ENCODE measurements at regions not wholly inside any gene's neighbourhood (a gene's known extent, or its start where the extent isn't known, plus 50 kb on each side); places are given as distances from the start of the nearest gene placed in this dataset.

- DNase-seq (ENCODE audit: low read depth) = no peak
Measured at GRCh38 chr3:177561769-177562392, 364.6 kb upstream of the TBL1XR1 start.

- DNase-seq (ENCODE audit: low read depth) = no peak
Measured at GRCh38 chr3:177563243-177563780, 366.0 kb upstream of the TBL1XR1 start.

GRCh38 chr3:177563792-177564191 is 366.5 kb upstream of the TBL1XR1 start:
- DNase-seq (ENCODE audit: low read depth) = no peak

GRCh38 chr3:177565981-177566380 is 368.7 kb upstream of the TBL1XR1 start:
- no peak for DNase-seq (ENCODE audit: low read depth)

- DNase-seq (ENCODE audit: low read depth) = peak; percentile 38
Measured at GRCh38 chr3:177567833-177568232, 370.6 kb upstream of the TBL1XR1 start.

- no peak for DNase-seq (ENCODE audit: low read depth)
Measured at GRCh38 chr3:177569193-177569592, 371.9 kb upstream of the TBL1XR1 start.

GRCh38 chr3:177569875-177570657 is 372.8 kb upstream of the TBL1XR1 start:
- no peak for DNase-seq (ENCODE audit: low read depth)

GRCh38 chr3:177571271-177571943 is 374.1 kb upstream of the TBL1XR1 start:
- no peak for DNase-seq (ENCODE audit: low read depth)

GRCh38 chr3:177571944-177572315 is 374.6 kb upstream of the TBL1XR1 start:
- no peak for DNase-seq (ENCODE audit: low read depth)

GRCh38 chr3:177574222-177574856 is 377.1 kb upstream of the TBL1XR1 start:
- DNase-seq (ENCODE audit: low read depth) = peak; percentile 50

- DNase-seq (ENCODE audit: low read depth) = no peak
Measured at GRCh38 chr3:177576746-177577145, 379.5 kb upstream of the TBL1XR1 start.

GRCh38 chr3:177578488-177578887 is 381.2 kb upstream of the TBL1XR1 start:
- DNase-seq (ENCODE audit: low read depth) = no peak

GRCh38 chr3:177579419-177579818 is 382.1 kb upstream of the TBL1XR1 start:
- peak; percentile 42 for DNase-seq (ENCODE audit: low read depth)

GRCh38 chr3:177580437-177580836 is 383.2 kb upstream of the TBL1XR1 start:
- DNase-seq (ENCODE audit: low read depth) = no peak

GRCh38 chr3:177585271-177585670 is 388.0 kb upstream of the TBL1XR1 start:
- DNase-seq (ENCODE audit: low read depth) = no peak

- DNase-seq (ENCODE audit: low read depth) = no peak
Measured at GRCh38 chr3:177589041-177589650, 391.9 kb upstream of the TBL1XR1 start.

- DNase-seq (ENCODE audit: low read depth) = peak; percentile 95
Measured at GRCh38 chr3:177589911-177590381, 392.7 kb upstream of the TBL1XR1 start.

- DNase-seq (ENCODE audit: low read depth) = no peak
Measured at GRCh38 chr3:177590826-177591225, 393.5 kb upstream of the TBL1XR1 start.

- DNase-seq (ENCODE audit: low read depth) = peak; percentile 32
Measured at GRCh38 chr3:177591379-177591778, 394.1 kb upstream of the TBL1XR1 start.

GRCh38 chr3:177594096-177594495 is 396.8 kb upstream of the TBL1XR1 start:
- no peak for DNase-seq (ENCODE audit: low read depth)

GRCh38 chr3:177595530-177596188 is 398.4 kb upstream of the TBL1XR1 start:
- no peak for DNase-seq (ENCODE audit: low read depth)

All from HT1080 (cell line).